Rectal smooth muscle tissue (tissue), 1 donor: ENCODE measurements at regions not wholly inside any gene's neighbourhood (a gene's known extent, or its start where the extent isn't known, plus 50 kb on each side); places are given as distances from the start of the nearest gene placed in this dataset.

Experiments used
- H3K27ac ChIP-seq: one replicate; pipeline ENCODE4 v1.7.0; 2013; ENCODE audit warnings: low read depth, low read length, inconsistent platforms
- H3K27me3 ChIP-seq: one replicate; pipeline ENCODE4 v1.7.0; 2013; ENCODE audit warnings: low read length; ENCODE audit not compliant: control insufficient read depth, insufficient read depth
- H3K36me3 ChIP-seq: one replicate; pipeline ENCODE4 v1.7.0; 2013; ENCODE audit warnings: low read length; ENCODE audit not compliant: control insufficient read depth, insufficient read depth
- H3K4me1 ChIP-seq: one replicate; pipeline ENCODE4 v1.7.0; 2013; ENCODE audit warnings: low read length; ENCODE audit not compliant: control insufficient read depth, insufficient read depth
- H3K4me3 ChIP-seq: one replicate; pipeline ENCODE4 v1.7.0; 2013; ENCODE audit warnings: low read length
- H3K9ac ChIP-seq: one replicate; pipeline ENCODE4 v1.7.0; 2013; ENCODE audit warnings: low read length

DNA sequence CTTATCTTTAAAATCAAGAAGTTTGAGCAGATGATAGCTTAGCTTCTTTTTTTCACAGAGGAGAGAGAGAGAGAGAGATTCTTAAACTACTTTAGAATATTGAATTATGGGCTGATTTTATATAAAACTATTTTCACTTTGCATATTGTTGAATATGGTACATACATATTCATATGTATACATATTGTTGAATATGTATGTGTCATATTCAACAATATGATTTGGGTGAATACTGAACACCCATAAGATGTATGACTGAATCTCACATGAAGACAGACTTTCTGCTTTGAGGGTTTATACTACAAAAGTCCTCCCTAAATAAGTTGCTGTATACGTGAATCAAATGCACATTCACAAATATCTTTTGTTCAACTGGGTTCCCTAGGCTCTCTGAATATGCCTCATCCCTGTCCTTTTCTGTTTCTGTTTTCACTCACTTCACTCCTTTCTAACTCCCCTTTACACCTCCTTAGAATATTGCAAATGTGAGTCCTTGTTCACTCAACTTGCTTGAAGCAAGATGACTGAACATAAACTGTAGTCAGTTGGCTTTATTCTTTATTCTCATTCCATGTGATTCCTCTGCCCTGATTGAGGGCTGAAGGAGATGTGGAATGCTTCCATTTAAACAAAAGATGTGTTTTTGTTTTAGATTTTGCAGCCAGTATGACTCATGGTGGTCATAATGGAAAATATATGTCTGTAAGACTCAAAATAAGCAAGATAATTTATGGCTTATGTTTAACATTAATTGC is 225.4 kb upstream of the DAB2 start:
- H3K9ac ChIP-seq = no peak overlapping the region

DNA sequence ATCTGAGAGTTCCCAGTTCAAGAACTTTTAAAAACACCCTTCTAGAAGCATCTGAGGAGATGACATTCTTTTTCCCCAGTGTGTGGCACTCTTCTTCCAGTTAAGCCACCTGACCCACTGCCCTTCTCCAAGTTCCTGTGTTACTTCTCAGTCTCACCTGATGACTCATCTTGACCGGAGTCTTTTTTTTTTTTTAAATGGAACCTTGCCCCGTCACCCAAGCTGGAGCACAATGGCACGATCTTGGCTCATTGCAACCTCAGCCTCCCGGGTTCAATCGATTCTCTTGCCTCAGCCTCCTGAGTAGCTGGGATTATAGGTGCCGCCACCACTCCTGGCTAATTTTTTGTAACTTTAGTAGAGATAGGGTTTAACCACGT is 224.1 kb upstream of the DAB2 start:
- Histone ChIP-seq H3K4me1 (no peaks in the 10 kb centered on the region), H3K27me3 (no peaks in the 10 kb centered on the region), H3K27ac (no peak overlapping the region), H3K9ac (no peak overlapping the region), H3K36me3 (no peaks in the 10 kb centered on the region), H3K4me3 (no peak overlapping the region)

More for the DNA sequence above, 225.4 kb upstream of the DAB2 start:
- no peaks in the 10 kb centered on the region for H3K27me3 ChIP-seq
- no peaks in the 10 kb centered on the region for H3K4me1 ChIP-seq
- H3K4me3 ChIP-seq = no peak overlapping the region
- no peak overlapping the region for H3K27ac ChIP-seq
- H3K36me3 ChIP-seq = no peaks in the 10 kb centered on the region

- Histone ChIP-seq H3K27ac (no peak overlapping the region), H3K4me3 (no peak overlapping the region), H3K4me1 (no peaks in the 10 kb centered on the region), H3K36me3 (no peaks in the 10 kb centered on the region), H3K27me3 (no peaks in the 10 kb centered on the region), H3K9ac (no peak overlapping the region)
Measured at GRCh38 chr5:39648085-39648847, 223.5 kb upstream of the DAB2 start.

GRCh38 chr5:39640552-39640951 is 215.8 kb upstream of the DAB2 start:
- Histone ChIP-seq H3K27me3 (no peaks in the 10 kb centered on the region), H3K4me1 (no peaks in the 10 kb centered on the region), H3K9ac (no peak overlapping the region), H3K4me3 (no peak overlapping the region), H3K36me3 (no peaks in the 10 kb centered on the region), H3K27ac (no peak overlapping the region)

DNA sequence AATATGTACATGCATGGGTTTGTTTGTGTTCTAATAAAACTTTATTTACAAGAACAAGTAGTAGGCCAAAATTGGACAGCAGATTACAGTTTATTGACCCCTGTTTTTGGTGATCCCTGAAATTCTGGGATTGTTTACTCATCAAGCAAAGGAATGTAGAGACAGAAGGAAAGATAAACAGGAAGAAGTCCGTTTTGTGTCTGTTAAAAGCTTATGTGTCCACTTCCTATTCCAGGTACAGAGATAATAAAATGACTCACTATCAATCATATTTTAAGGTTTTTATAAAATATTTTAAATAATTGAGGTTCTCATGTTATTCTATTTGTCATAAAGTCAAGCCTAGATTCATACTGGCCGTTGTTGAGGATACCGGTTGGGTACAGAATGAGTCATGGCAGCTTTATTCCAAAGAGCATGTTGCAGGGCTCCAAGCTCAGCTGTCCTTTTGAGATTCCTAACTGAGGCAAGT is 214.9 kb upstream of the DAB2 start:
- no peak overlapping the region for H3K4me3 ChIP-seq
- H3K27me3 ChIP-seq = no peaks in the 10 kb centered on the region
- no peaks in the 10 kb centered on the region for H3K36me3 ChIP-seq
- no peaks in the 10 kb centered on the region for H3K4me1 ChIP-seq
- no peak overlapping the region for H3K27ac ChIP-seq
- H3K9ac ChIP-seq = no peak overlapping the region

DNA sequence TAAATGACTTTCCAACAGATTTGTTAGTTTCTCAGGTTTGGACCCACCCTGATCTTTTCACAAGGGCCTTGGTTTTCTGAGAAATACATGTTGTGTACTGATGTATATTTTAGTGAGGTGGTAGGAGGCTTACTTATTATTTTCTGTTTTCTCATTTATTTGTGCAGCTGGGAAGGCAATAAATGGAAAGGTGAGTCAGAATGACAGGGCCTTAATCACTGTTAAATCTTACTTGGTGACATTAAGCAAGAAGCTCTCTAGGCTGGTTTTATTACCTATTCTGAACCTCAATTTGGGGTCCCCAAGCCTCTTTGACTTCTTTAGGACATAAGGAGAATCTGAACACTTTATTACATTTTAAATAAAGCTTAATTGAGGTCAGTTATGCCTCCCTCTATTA is 214.0 kb upstream of the DAB2 start:
- Histone ChIP-seq H3K27ac (no peak overlapping the region), H3K36me3 (no peaks in the 10 kb centered on the region), H3K4me3 (no peak overlapping the region), H3K9ac (no peak overlapping the region), H3K27me3 (no peaks in the 10 kb centered on the region), H3K4me1 (no peaks in the 10 kb centered on the region)

GRCh38 chr5:39633057-39633456 is 208.3 kb upstream of the DAB2 start:
- no peak overlapping the region for H3K27ac ChIP-seq
- no peak overlapping the region for H3K9ac ChIP-seq
- H3K27me3 ChIP-seq = no peaks in the 10 kb centered on the region

DNA sequence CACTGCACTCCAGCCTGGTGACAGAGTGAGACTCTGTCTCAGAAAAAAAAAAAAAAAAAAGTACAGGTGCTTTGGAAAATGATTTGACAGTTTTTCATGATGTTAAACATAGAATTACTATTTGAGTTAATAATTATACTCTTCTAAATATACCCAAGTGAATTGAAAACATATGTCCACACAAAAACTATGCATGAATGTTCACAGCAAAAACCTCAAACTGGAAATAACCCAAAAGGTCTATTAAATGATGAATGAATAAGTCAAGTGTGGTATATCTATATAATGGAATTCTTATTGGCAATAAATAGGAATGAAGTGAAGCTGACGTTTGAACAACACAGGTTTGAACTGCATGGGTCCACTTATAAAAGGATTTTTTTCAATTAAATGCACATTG is 207.2 kb upstream of the DAB2 start:
- H3K27me3 ChIP-seq = no peaks in the 10 kb centered on the region
- H3K4me3 ChIP-seq = no peak overlapping the region
- no peaks in the 10 kb centered on the region for H3K4me1 ChIP-seq
- no peaks in the 10 kb centered on the region for H3K36me3 ChIP-seq
- H3K9ac ChIP-seq = no peak overlapping the region
- no peak overlapping the region for H3K27ac ChIP-seq

More at GRCh38 chr5:39633057-39633456, 208.3 kb upstream of the DAB2 start:
- Histone ChIP-seq H3K36me3 (no peaks in the 10 kb centered on the region), H3K4me3 (no peak overlapping the region), H3K4me1 (no peaks in the 10 kb centered on the region)

- Histone ChIP-seq H3K4me3 (no peak overlapping the region), H3K27ac (no peak overlapping the region), H3K27me3 (no peaks in the 10 kb centered on the region), H3K36me3 (no peaks in the 10 kb centered on the region), H3K4me1 (no peaks in the 10 kb centered on the region), H3K9ac (no peak overlapping the region)
Measured at GRCh38 chr5:39629946-39630345, 205.2 kb upstream of the DAB2 start.

- Histone ChIP-seq H3K4me1 (no peaks in the 10 kb centered on the region), H3K4me3 (no peak overlapping the region), H3K27me3 (no peaks in the 10 kb centered on the region), H3K9ac (no peak overlapping the region), H3K27ac (no peak overlapping the region), H3K36me3 (no peaks in the 10 kb centered on the region)
Measured at GRCh38 chr5:39628348-39628747, 203.6 kb upstream of the DAB2 start.

- no peak overlapping the region for H3K4me3 ChIP-seq
- no peak overlapping the region for H3K27ac ChIP-seq
- no peaks in the 10 kb centered on the region for H3K36me3 ChIP-seq
- H3K4me1 ChIP-seq = no peaks in the 10 kb centered on the region
- H3K9ac ChIP-seq = no peak overlapping the region
- H3K27me3 ChIP-seq = no peaks in the 10 kb centered on the region
Measured at GRCh38 chr5:39624890-39625289, 200.1 kb upstream of the DAB2 start.

- Histone ChIP-seq H3K27ac (no peak overlapping the region), H3K4me1 (no peaks in the 10 kb centered on the region), H3K9ac (no peak overlapping the region), H3K27me3 (no peaks in the 10 kb centered on the region), H3K36me3 (no peaks in the 10 kb centered on the region), H3K4me3 (no peak overlapping the region)
Measured at GRCh38 chr5:39624268-39624886, 199.6 kb upstream of the DAB2 start.
